ENCODE measurements at regions not wholly inside any gene's neighbourhood (a gene's known extent, or its start where the extent isn't known, plus 50 kb on each side); places are given as distances from the start of the nearest gene placed in this dataset.

GRCh38 chr13:86909318-86909717, 761.9 kb upstream of the SLITRK5 start (continued):
- TF ChIP-seq ATF2 (CRISPR knock-in tag; IDR thresholded peaks at IDR 0.05; ENCODE audit: borderline replicate concordance, low read depth) (no peak), PRDM15 (CRISPR knock-in tag; IDR thresholded peaks at IDR 0.05) (no peak), ZNF138 (CRISPR knock-in tag; conservative IDR thresholded peaks at IDR 0.05) (no peak), SP1 (CRISPR knock-in tag; conservative IDR thresholded peaks at IDR 0.05) (no peak), E2F4 (CRISPR knock-in tag; IDR thresholded peaks at IDR 0.05; ENCODE audit: borderline replicate concordance, low read depth) (no peak), PRRX2 (CRISPR knock-in tag; IDR thresholded peaks at IDR 0.05) (no peak)

GRCh38 chr13:86914757-86915156, 756.4 kb upstream of the SLITRK5 start:
- DNase-seq (ENCODE audit: low spot score) (no peak), ATAC-seq (no peak)
- Mint-ChIP-seq H3K9me3 (peaks cover 14% of the 10 kb centered on the region), H3K4me1 (peaks cover 10% of the 10 kb centered on the region), H3K4me3 (no peak overlapping the region), H3K27me3 (ENCODE audit: low read depth) (peaks cover 44% of the 10 kb centered on the region), H3K27ac (no peak overlapping the region), H3K36me3 (peaks cover 6% of the 10 kb centered on the region; the same call in 1 of the 2 replicates)
- POLR2A ChIA-PET, result no interaction called here
- CTCF ChIA-PET, result no interaction called here
- TF ChIP-seq OVOL2 (CRISPR knock-in tag; IDR thresholded peaks at IDR 0.05; ENCODE audit: borderline replicate concordance) (no peak), HMGXB4 (CRISPR knock-in tag; IDR thresholded peaks at IDR 0.05) (no peak), IRF2 (CRISPR knock-in tag; IDR thresholded peaks at IDR 0.05; ENCODE audit: borderline replicate concordance, low read depth) (no peak), FOXK1 (CRISPR knock-in tag; IDR thresholded peaks at IDR 0.05) (no peak), SP1 (CRISPR knock-in tag; conservative IDR thresholded peaks at IDR 0.05) (no peak), AR (CRISPR knock-in tag; IDR thresholded peaks at IDR 0.05) (no peak), E2F5 (CRISPR knock-in tag; IDR thresholded peaks at IDR 0.05) (no peak), ZNF532 (CRISPR knock-in tag; IDR thresholded peaks at IDR 0.05; ENCODE audit: borderline replicate concordance) (no peak), NFATC4 (CRISPR knock-in tag; IDR thresholded peaks at IDR 0.05) (no peak), USF2 (CRISPR knock-in tag; IDR thresholded peaks at IDR 0.05) (no peak), NR1H2 (CRISPR knock-in tag; IDR thresholded peaks at IDR 0.05) (no peak), USF1 (CRISPR knock-in tag; IDR thresholded peaks at IDR 0.05) (no peak), RORB (CRISPR knock-in tag; IDR thresholded peaks at IDR 0.05) (no peak)

Measured in WTC11 (cell line).